CD4-positive, alpha-beta T cell treated with Interleukin-21 for 1 hour (primary cell): ENCODE measurements at regions not wholly inside any gene's neighbourhood (a gene's known extent, or its start where the extent isn't known, plus 50 kb on each side); places are given as distances from the start of the nearest gene placed in this dataset.
A peak's percentile ranks its signal among the peaks of the same experiment; 100 is the strongest.

ENCODE experiments used
- DNase-seq: peaks from one replicate; pipeline ENCODE4 v3.0.0-alpha.2; 2020

- DNase-seq: no peak
Measured at GRCh38 chr1:232555494-232556210, 74.3 kb downstream of the SIPA1L2 start.

GRCh38 chr1:232554409-232554808 lies 75.5 kb downstream of the SIPA1L2 start:
- no peak for DNase-seq

DNA sequence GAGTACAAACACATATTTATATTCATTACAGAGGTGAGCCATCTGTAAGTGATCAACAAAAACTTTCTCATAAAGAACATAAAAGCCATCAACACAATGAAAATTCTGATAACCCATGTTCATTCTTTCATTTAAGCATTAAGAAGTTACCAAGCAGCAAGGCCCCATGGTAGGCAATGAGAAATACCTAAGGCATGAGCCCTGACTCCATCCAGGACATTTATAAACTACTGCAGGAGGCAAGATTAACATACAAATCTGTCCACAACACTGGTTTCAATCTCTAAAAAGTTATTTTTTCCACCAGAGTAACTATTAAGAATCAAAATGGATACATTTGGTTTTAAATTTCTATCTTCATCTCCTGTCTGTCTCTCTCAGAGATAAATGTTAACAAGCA lies 76.1 kb downstream of the SIPA1L2 start:
- no peak for DNase-seq

- no peak for DNase-seq
Measured at GRCh38 chr1:232553050-232553754, 76.7 kb downstream of the SIPA1L2 start.

GRCh38 chr1:232551386-232551785 lies 78.5 kb downstream of the SIPA1L2 start:
- DNase-seq: no peak

- DNase-seq: no peak
Measured at GRCh38 chr1:232550007-232550406, 79.9 kb downstream of the SIPA1L2 start.

- no peak for DNase-seq
Measured at GRCh38 chr1:232548691-232549090, 81.2 kb downstream of the SIPA1L2 start.

DNA sequence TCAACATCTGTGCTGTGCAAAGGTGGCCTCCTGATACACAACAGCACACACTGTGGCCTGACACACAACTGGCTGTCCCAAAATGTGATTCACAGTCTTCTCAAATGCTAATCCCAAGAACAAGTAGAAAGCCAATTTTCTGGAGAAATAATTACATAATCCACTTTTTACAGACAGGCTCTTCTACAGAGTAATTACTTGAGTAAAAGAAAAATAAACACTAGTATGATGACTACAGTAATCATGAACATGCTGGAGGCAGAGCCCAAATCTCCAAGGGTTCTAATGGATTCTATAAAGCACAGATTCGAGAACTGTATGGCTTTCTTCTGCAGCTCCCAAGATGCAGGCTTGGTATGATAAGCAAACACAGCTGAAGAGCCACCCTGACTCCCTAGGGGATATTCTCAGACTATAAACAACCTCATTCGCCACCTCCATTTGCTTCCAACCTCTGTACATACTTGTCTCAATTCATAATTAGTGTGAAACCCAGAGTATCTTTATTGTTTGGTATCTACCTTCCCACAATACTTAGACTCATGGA lies 81.9 kb downstream of the SIPA1L2 start:
- no peak for DNase-seq

GRCh38 chr1:232542633-232543593 lies 87.0 kb downstream of the SIPA1L2 start:
- DNase-seq: no peak

GRCh38 chr1:232538943-232539302 lies 91.0 kb downstream of the SIPA1L2 start:
- no peak for DNase-seq

- DNase-seq: no peak
Measured at GRCh38 chr1:232538224-232538942, 91.5 kb downstream of the SIPA1L2 start.

- DNase-seq: no peak
Measured at GRCh38 chr1:232534552-232535517, 95.1 kb downstream of the SIPA1L2 start.

DNA sequence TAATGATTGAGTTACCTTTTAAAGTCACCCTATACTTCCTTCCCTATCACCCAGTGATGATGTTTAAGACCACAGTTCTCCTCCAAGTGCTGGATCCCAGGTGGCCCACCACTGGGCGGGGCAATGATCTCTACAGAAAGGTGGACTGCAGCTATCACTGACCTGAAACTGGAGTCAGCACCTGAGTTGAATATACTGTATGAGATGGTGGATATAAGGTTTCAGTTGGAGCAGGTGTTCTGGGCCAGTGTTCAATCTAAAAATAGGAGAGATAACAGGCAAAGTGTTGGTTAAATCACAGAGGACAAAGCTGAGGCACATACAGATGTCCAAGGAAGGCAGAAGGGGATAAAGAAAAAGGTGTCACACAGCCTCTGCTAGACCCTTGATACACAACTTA lies 96.6 kb downstream of the SIPA1L2 start:
- no peak for DNase-seq

DNA sequence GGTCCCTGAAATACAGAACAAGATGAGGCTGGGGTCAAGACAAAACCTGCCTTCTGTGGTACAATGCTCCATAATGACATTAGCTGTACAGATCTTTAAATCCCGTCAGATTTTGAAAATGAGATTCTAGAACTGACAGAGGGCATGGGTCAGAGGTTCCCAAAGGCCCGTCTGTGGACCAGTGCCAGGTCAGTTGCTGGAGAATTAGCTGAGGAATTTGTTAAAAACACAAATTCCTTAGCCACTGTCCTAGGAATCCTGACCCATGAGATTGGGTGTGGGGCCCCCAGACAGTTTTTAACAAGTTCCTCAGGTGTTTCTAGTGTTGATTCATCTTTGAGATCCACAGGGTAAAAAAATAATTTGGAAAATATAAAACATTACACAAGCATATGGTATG lies 97.0 kb downstream of the SIPA1L2 start:
- DNase-seq: no peak

- no peak for DNase-seq
Measured at GRCh38 chr1:232531291-232531690, 98.6 kb downstream of the SIPA1L2 start.

GRCh38 chr1:232529747-232530146 lies 100.2 kb downstream of the SIPA1L2 start:
- DNase-seq: no peak

GRCh38 chr1:232528472-232529089 lies 101.4 kb downstream of the SIPA1L2 start:
- DNase-seq: peak; percentile 33

DNA sequence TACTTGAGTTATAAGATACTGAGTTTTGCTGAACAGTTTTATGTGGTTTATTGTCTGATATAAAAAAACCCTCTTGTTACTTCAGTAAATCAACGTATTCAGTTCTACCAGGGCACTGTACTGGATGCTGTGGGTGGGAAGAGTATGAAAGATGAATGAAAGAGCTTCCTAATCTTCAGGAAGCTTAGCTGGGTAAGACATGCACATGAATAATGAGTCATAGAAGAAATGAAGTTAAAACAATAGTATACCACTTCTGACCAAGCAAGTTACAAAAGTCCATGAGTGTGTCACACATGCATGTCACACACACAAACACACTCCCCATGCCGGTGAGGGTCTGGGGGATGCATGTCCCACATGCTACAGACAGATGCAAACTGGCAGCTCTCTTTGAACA lies 105.9 kb downstream of the SIPA1L2 start:
- no peak for DNase-seq

DNA sequence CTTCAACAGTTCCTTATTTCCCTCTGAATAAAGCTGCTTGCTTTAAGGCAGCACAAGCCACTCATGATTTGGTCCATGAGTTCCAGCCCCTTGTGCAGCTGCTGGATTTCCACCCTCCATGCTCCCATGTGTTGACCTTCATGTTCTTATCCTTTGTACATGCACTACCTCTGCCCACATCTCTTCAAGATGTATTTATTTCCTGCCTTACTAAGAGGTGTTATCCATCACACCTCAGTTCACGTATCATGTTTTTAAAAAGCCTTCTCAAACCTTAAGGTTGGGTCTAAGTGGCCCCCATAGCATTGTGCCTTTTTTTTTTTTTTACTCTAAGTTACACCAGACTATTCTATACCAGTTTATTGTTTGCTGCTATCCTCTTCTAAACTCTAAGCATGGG lies 107.7 kb downstream of the SIPA1L2 start:
- no peak for DNase-seq

DNA sequence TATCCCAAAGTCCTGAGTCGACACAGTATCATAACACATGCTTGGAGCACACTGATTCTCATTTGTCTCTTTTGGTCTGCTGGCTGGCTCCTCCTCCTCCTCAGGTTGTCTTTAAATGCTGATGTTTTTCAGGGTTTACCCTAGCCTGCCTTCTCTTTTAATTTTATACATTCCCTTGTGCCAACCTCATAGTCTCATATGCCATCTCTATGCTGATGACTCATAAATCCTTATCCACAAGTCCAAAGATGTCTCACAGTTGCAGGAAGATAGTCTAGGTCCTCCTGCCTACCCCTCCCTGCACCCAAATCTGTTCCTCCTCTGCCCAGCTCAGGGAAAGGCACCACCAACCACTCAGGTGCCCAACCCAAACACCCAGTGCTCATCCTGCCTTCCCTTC lies 108.3 kb downstream of the SIPA1L2 start:
- no peak for DNase-seq

DNA sequence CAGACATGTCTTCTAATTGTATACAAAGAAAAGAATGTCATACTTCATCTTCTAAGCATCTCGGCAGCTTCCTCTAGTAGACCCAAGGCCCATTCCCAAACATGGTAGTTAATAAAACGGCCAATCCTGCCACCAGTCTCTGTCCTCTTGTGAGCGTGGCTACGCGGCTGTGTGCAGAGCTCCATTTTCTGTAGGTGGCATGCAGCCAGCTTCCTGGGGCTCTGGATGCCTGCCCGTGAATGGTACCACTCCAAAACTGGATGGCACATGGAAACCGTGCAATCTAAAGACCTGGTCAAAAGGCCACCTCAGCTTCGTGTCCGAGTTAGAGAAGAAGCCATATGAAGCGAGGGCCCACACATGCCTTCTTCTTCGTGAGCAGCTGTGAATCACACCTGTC lies 110.7 kb downstream of the SIPA1L2 start:
- no peak for DNase-seq
